ENCODE measurements at regions not wholly inside any gene's neighbourhood (a gene's known extent, or its start where the extent isn't known, plus 50 kb on each side); places are given as distances from the start of the nearest gene placed in this dataset.
A peak's percentile ranks its signal among the peaks of the same experiment; 100 is the strongest.

DNA sequence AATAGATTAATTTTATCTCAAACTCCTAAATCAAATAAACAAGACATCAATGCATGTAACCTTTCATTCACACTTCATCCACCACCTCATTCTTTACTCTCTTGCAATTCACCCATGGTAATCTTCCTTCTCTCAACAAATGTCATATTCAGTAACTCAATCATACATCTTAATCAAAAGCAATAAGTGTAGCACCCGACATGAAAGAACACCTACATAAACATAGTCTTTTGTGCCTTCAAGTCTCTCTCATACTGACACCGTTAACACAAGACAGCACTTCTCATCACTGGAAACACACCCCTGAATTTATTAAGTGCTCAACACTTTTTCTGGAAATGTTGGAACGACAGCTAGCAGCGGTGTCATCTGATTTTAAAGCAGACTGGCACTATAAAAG lies 225.9 kb downstream of the TTLL7 start:
- no peak for DNase-seq (ENCODE audit: low read depth in 4 of 4, low spot score in 2 of 4)

GRCh38 chr1:83770319-83770661 lies 228.6 kb downstream of the TTLL7 start:
- DNase-seq (ENCODE audit: low read depth in 4 of 4, low spot score in 2 of 4) = no peak

DNA sequence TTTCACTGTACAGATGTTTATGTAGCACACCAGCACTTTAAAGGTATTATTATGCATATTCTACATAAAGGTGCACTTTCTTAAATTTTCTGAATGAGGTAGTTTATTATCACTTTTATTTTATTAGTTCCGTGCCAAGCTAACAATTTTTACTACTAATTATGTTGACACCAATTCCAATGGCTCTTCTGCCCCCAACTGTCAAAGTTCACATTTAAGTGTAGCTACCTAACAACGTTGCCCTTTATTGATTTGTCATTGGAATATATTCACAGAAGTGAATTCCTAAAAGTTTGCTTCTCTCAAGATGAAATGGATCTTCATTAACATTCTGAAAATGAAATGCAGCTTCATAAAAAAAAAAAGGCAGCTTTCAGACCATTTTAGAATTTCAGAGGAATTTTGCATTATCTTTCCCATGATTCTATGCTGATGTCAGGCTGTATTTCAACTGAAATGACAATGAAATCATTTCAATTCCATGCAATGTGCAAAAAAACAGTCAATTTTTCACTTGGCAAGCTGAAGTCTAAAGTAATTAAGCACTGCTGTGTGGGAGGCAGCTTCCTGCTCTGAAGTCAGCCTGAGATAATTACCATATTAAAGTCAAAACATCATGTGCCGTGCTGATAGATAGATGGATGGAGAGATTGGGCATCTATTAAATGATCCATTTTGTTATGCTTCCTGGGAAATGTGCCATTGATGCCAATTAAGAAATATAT lies 229.2 kb downstream of the TTLL7 start:
- DNase-seq (ENCODE audit: low read depth in 4 of 4, low spot score in 2 of 4) = no peak

GRCh38 chr1:83769072-83769471 lies 229.9 kb downstream of the TTLL7 start:
- DNase-seq (ENCODE audit: low read depth in 4 of 4, low spot score in 2 of 4) = no peak

- DNase-seq (ENCODE audit: low read depth in 4 of 4, low spot score in 2 of 4) = peak in 3 of 4 donors; percentile 63 to 69 (median 68)
These were observed 232.7 kb downstream of the TTLL7 start for GRCh38 chr1:83766241-83766691.

GRCh38 chr1:83765125-83765524 lies 233.8 kb downstream of the TTLL7 start:
- DNase-seq (ENCODE audit: low read depth in 4 of 4, low spot score in 2 of 4) = no peak

- no peak for DNase-seq (ENCODE audit: low read depth in 4 of 4, low spot score in 2 of 4)
These were observed 234.7 kb downstream of the TTLL7 start for GRCh38 chr1:83764209-83764608.

- DNase-seq (ENCODE audit: low read depth in 4 of 4, low spot score in 2 of 4) = no peak
These were observed 235.4 kb downstream of the TTLL7 start for GRCh38 chr1:83763361-83764095.

DNA sequence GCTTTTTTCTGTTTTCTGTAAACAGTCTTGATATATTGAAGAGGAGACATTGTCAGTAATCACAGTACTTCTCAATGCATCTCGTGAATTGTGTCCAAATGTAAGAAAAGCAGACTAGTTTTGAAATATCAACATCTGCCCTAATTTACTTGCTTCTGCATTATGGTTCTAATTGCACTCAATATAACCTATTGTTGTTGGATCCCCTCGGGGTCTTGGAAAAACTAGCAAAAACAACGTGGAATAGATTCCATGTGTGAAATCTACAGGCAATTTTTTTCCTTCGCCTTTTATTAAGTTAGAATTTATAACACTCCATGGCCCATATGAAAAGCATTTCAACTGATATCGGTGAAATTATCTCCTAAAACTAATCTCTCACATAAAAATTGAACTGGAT lies 236.5 kb downstream of the TTLL7 start:
- DNase-seq (ENCODE audit: low read depth in 4 of 4, low spot score in 2 of 4) = no peak

GRCh38 chr1:83762039-83762365 lies 236.9 kb downstream of the TTLL7 start:
- no peak for DNase-seq (ENCODE audit: low read depth in 4 of 4, low spot score in 2 of 4)

DNA sequence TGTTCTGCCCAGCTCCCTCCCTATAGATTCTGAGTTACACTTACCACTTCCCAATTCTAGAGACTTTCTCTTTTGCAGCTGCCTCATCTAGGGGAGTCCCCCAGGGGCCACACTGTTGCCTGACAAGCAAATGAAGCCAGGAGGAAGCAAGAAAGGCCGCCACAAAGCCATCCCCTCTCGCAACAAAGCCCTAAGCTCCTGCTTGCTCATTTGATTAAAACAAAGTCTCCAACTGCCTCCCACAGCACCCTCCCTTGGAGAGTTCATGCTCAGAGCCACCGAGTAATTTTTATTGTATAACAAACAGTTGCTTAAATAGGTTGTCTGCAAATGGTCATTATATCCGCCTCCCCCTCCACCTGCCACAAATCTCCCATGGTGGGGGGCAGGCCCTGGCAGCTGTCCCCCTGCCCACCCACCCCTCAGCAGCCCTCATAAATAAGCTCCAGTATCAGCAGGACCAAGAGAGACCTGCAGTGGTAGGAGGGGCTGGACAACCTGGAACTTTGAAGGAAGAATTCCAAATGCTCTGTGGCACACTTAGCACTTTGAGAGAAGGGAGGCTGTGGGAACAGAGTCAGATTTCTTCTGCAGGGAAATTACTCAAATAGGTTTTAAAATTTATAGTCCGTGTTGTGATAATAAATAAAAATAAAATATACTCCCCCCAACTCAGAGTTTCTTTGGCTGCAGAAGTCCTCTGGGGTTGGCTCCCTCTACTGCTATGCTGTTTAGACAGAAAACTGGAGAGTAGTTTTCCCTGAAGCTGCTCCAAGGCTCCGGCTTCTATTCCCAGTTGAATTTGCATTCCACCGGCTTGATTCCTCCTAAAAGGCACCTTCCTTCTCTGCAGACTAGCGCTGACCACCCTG lies 237.5 kb downstream of the TTLL7 start:
- DNase-seq (ENCODE audit: low read depth in 4 of 4, low spot score in 2 of 4) = peak; percentile 41 to 70 (median 64)

- DNase-seq (ENCODE audit: low read depth in 4 of 4, low spot score in 2 of 4) = no peak
These were observed 238.5 kb downstream of the TTLL7 start for GRCh38 chr1:83760226-83761021.

DNA sequence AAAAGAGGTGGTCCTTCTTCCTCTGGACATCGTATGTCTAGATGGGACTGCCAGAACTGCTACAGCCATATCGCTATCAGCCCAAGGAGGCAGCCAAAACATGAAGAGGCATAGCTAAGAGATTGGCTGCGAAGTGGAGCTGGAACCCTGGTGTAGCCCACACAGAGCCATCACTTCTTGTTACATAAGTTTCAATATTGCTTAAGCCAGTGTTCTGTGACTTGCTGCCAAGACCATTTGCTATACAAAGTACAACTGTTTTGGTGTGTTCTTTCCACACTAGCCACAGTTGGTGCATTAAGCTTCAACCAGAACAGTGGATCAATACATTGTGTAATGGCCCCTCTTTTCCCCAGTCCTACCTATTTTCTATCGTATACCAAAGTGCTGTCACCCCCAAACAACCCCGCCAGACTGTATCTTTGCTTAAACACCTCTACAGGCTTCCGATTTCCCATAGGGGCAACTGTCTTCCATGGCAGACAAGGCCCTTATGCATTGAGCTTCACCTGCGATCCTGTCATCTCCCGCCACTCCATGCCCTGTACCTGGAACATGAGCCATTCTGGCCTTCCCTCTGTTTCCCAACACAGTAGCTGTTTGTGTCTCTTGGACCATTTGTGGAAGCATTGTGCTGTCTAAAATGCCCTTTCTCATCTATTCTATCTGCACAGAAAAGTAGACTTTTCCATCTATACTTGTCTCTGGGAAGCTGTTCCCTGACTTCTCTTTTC lies 241.8 kb downstream of the TTLL7 start:
- DNase-seq (ENCODE audit: low read depth in 4 of 4, low spot score in 2 of 4) = no peak

- DNase-seq (ENCODE audit: low read depth in 4 of 4, low spot score in 2 of 4) = no peak
These were observed 247.3 kb downstream of the TTLL7 start for GRCh38 chr1:83751602-83752001.

GRCh38 chr1:83750201-83750600 lies 248.7 kb downstream of the TTLL7 start:
- no peak for DNase-seq (ENCODE audit: low read depth in 4 of 4, low spot score in 2 of 4)

DNA sequence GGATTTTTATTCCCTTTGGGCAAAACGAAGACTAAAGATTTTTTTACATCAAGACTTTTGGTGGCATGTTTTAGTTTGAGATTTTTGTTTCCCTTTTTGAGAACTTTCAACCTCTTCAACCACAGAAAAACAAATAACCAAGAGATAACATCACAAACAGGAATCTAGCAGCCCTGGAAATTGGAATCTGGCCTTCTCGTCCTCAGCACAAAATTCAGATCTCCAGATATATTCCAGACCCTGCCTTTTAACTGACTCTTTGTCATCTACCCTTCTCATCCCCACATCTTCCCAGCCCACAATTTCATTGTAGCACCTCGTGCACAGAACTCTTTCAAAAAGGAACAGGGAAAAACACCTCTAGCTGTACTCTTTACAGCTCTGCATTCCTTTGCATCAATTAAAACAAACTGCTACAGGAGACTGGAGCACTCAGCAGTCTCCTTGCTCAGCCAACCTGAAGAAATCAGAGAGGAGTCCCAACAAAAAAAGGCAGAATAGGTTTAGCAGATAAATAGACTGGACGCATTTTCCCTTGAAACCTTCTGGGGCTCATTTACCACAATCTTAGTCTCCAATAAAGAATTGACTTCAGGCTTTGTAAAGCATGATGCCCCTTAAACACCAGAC lies 251.0 kb downstream of the TTLL7 start:
- no peak for DNase-seq (ENCODE audit: low read depth in 4 of 4, low spot score in 2 of 4)

DNA sequence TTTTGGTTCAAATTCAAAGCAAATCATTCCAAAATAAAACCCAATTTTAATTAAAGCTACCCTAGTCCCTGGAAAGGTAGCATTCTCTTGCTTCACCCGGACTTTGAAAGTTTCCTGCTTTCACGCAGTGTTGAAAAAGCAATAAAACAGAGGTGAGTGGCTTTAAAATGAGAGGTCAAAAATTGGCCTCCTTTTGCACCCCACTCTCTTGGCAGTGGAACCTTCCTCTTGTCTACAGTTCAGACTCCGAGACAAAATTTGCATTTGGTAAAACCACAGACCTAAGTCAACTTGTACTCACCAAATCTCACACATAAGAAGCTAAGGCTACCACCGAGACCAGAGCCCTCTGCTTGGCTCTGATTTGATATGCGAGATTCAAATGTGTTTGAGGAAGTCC lies 252.7 kb downstream of the TTLL7 start:
- DNase-seq (ENCODE audit: low read depth in 4 of 4, low spot score in 2 of 4) = no peak

GRCh38 chr1:83742446-83742845 lies 256.5 kb downstream of the TTLL7 start:
- DNase-seq (ENCODE audit: low read depth in 4 of 4, low spot score in 2 of 4) = no peak

GRCh38 chr1:83741770-83742169 lies 257.2 kb downstream of the TTLL7 start:
- no peak for DNase-seq (ENCODE audit: low read depth in 4 of 4, low spot score in 2 of 4)

- no peak for DNase-seq (ENCODE audit: low read depth in 4 of 4, low spot score in 2 of 4)
These were observed 257.6 kb downstream of the TTLL7 start for GRCh38 chr1:83741348-83741747.
